ENCODE measurements at regions not wholly inside any gene's neighbourhood (a gene's known extent, or its start where the extent isn't known, plus 50 kb on each side); places are given as distances from the start of the nearest gene placed in this dataset.

DNA sequence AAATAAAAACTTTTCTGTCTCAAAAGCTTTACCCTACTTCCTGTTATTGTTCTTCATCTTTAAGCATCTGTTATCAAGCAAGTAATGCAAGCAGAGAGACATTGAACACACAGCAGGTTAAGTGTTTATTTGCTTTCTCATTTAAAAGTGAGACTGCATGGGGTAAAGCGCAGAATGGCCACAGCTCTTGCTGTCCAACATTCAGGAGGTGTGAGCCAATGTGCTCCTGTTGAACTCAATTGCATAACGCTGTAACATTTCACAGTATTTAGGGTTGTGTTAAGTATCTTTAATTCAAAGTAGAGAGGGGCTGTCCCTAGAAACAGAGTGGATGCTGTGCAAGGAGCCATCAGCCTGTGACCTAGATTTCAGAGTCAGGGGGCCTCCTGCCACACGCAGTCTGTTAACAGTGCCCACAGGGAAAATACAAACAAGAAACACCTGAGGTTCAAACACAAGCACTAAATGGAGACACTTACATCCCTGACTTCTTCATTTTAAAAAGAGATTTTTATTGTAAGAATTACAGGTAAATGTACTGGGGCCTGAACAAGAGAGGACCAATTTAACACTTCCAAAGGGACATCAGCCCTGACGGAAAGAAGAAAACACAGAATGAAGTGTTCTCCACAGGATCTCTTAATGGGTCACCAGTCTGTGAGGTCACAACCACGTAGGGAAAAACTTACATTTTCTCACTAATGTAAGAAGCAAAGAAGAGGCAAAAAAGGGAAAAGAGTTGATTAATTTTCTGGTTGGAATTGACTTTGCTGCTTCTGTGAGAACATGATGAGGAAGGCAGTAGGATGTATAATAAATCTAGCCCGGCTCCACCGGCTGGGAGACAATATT is 815.1 kb downstream of the VGLL3 start:
- Histone ChIP-seq H3K36me3 (ENCODE audit: low read depth) (no peaks in the 10 kb centered on the region), H3K79me2 (ENCODE audit: insufficient read depth) (no peaks in the 10 kb centered on the region), H3K9ac (no peak overlapping the region), H3K27ac (no peak overlapping the region), H3K4me1 (ENCODE audit: insufficient read depth) (no peaks in the 10 kb centered on the region), H3K9me2 (ENCODE audit: insufficient read depth) (no peaks in the 10 kb centered on the region), H3K4me2 (ENCODE audit: unreplicated experiment) (no peak overlapping the region), H2AFZ (no peak overlapping the region), H3K9me3 (ENCODE audit: low read depth) (no peaks in the 10 kb centered on the region), H3K27me3 (replicated peaks; ENCODE audit: insufficient read depth) (no peaks in the 10 kb centered on the region), H3K4me3 (no peak overlapping the region), H4K20me1 (ENCODE audit: insufficient read depth) (no peaks in the 10 kb centered on the region), H3F3A (ENCODE audit: insufficient read depth) (no peaks in the 10 kb centered on the region)
- WGBS, 2 experiments (ENCODE audit: low coverage in 1 of 2, low lambda C conversion rate in 2 of 2, missing lambda C conversion rate in 2 of 2) = 33 to 37% methylated on average over 7 of the region's 7 CpGs
- DNase-seq = no peak
- in situ Hi-C loops (cut with MboI) = no loop called here
- TF ChIP-seq EZH2 (IDR thresholded peaks at IDR 0.05; ENCODE audit: insufficient read depth, poor library complexity, severe bottlenecking) (no peak), EZH2phosphoT487 (IDR thresholded peaks at IDR 0.05; ENCODE audit: insufficient read depth, low read depth) (no peak)

DNA sequence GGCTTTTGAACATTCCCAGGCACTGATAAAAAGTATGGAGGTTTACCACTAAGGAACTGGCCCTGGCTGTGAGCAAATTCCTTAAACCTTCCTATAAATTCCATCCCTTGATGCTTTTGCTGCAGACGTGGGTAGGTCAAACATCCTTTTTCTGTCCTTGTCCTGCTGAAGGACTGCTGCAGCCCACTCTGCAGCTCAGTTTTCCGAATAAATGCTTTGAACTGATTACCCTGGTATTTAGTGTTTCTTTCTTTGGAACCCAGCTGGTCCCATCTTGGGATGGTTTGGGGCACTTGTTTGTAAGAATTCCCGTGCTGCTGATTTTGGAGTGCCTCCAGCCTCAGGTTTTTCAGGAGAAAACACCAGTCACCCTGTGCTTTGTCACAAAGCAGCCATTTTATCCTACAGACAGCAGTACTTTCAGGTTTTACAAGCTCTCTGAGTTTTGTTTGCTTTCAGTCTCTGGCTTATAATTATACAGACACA is 815.9 kb downstream of the VGLL3 start:
- Histone ChIP-seq H3K9me2 (ENCODE audit: insufficient read depth) (no peaks in the 10 kb centered on the region), H3K9ac (no peak overlapping the region), H3K9me3 (ENCODE audit: low read depth) (no peaks in the 10 kb centered on the region), H3K4me1 (ENCODE audit: insufficient read depth) (no peaks in the 10 kb centered on the region), H4K20me1 (ENCODE audit: insufficient read depth) (no peaks in the 10 kb centered on the region), H2AFZ (no peak overlapping the region), H3K27ac (no peak overlapping the region), H3K4me3 (no peak overlapping the region), H3F3A (ENCODE audit: insufficient read depth) (no peaks in the 10 kb centered on the region), H3K79me2 (ENCODE audit: insufficient read depth) (no peaks in the 10 kb centered on the region), H3K27me3 (replicated peaks; ENCODE audit: insufficient read depth) (no peaks in the 10 kb centered on the region), H3K4me2 (ENCODE audit: unreplicated experiment) (no peak overlapping the region), H3K36me3 (ENCODE audit: low read depth) (no peaks in the 10 kb centered on the region)
- WGBS, 2 experiments (ENCODE audit: low coverage in 1 of 2, low lambda C conversion rate in 2 of 2, missing lambda C conversion rate in 2 of 2) = 0 to 5% methylated on average over 3 of the region's 3 CpGs
- DNase-seq = no peak
- no peak for TF ChIP-seq EZH2 (IDR thresholded peaks at IDR 0.05; ENCODE audit: insufficient read depth, poor library complexity, severe bottlenecking)
- TF ChIP-seq EZH2phosphoT487 (IDR thresholded peaks at IDR 0.05; ENCODE audit: insufficient read depth, low read depth) = no peak
- in situ Hi-C loops (cut with MboI) = no loop called here

DNA sequence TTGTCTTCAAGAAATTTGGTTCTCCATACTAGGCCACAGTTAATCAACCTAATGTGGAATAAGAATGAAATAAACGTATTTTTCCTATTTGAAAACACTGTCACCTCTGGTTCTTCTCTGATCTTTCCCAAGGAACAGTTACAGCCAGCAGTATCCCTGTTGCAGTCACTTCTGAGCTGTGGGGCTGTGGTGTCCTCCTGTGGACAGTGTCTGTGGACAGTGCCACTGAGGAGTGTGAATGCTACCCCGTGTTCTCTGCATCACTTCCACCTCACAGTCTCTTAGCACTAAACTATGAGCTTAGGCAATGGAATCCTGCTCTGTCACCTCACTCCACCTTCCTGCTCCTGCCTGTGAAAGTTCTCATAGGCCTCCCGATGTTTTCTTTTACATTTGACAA is 817.5 kb downstream of the VGLL3 start:
- no peak for DNase-seq
- WGBS, 2 experiments (ENCODE audit: low coverage in 1 of 2, low lambda C conversion rate in 2 of 2, missing lambda C conversion rate in 2 of 2) = 5 to 9% methylated on average over 3 of the region's 3 CpGs
- Histone ChIP-seq H2AFZ (no peak overlapping the region), H3K9ac (no peak overlapping the region), H3K27me3 (replicated peaks; ENCODE audit: insufficient read depth) (no peaks in the 10 kb centered on the region), H3K36me3 (ENCODE audit: low read depth) (no peaks in the 10 kb centered on the region), H3K4me1 (ENCODE audit: insufficient read depth) (no peaks in the 10 kb centered on the region), H3K4me2 (ENCODE audit: unreplicated experiment) (no peak overlapping the region), H3K27ac (no peak overlapping the region), H3K79me2 (ENCODE audit: insufficient read depth) (no peaks in the 10 kb centered on the region), H4K20me1 (ENCODE audit: insufficient read depth) (no peaks in the 10 kb centered on the region), H3K4me3 (no peak overlapping the region), H3F3A (ENCODE audit: insufficient read depth) (no peaks in the 10 kb centered on the region), H3K9me3 (ENCODE audit: low read depth) (no peaks in the 10 kb centered on the region), H3K9me2 (ENCODE audit: insufficient read depth) (no peaks in the 10 kb centered on the region)
- in situ Hi-C loops (cut with MboI) = no loop called here
- no peak for TF ChIP-seq EZH2phosphoT487 (IDR thresholded peaks at IDR 0.05; ENCODE audit: insufficient read depth, low read depth)
- no peak for TF ChIP-seq EZH2 (IDR thresholded peaks at IDR 0.05; ENCODE audit: insufficient read depth, poor library complexity, severe bottlenecking)

DNA sequence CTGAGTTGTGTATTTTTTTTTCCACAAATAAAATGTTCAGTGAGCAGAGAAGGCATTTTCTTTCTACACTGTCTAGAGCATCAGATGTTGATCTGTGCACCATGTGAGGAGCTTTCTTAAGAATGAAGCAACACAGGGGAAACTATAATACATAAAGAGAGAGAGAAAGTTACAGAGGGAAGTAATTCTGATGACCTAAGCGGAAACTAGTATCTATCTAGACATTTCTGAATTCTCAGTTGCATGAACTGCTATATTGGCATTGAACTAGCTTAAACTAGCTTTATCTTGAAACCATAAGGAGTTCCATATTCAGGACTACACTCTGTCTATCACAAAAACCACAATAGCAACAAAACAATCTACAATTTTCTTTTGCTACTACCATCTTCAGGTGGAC is 822.4 kb downstream of the VGLL3 start:
- Histone ChIP-seq H3K79me2 (ENCODE audit: insufficient read depth) (no peaks in the 10 kb centered on the region), H3F3A (ENCODE audit: insufficient read depth) (no peaks in the 10 kb centered on the region), H3K36me3 (ENCODE audit: low read depth) (no peaks in the 10 kb centered on the region), H3K4me3 (no peak overlapping the region), H3K27me3 (replicated peaks; ENCODE audit: insufficient read depth) (no peaks in the 10 kb centered on the region), H3K4me1 (ENCODE audit: insufficient read depth) (no peaks in the 10 kb centered on the region), H4K20me1 (ENCODE audit: insufficient read depth) (no peaks in the 10 kb centered on the region), H2AFZ (no peak overlapping the region), H3K4me2 (ENCODE audit: unreplicated experiment) (no peak overlapping the region), H3K27ac (no peak overlapping the region), H3K9me2 (ENCODE audit: insufficient read depth) (no peaks in the 10 kb centered on the region), H3K9ac (no peak overlapping the region), H3K9me3 (ENCODE audit: low read depth) (no peaks in the 10 kb centered on the region)
- no peak for DNase-seq
- in situ Hi-C loops (cut with MboI) = no loop called here
- TF ChIP-seq EZH2phosphoT487 (IDR thresholded peaks at IDR 0.05; ENCODE audit: insufficient read depth, low read depth) (no peak), EZH2 (IDR thresholded peaks at IDR 0.05; ENCODE audit: insufficient read depth, poor library complexity, severe bottlenecking) (no peak)
- 7 to 14% methylated on average over 1 of the region's 1 CpG for WGBS, 2 experiments (ENCODE audit: low coverage in 1 of 2, low lambda C conversion rate in 2 of 2, missing lambda C conversion rate in 2 of 2)

All from GM23248 (cell line).